ENCODE measurements at regions not wholly inside any gene's neighbourhood (a gene's known extent, or its start where the extent isn't known, plus 50 kb on each side); places are given as distances from the start of the nearest gene placed in this dataset.

DNA sequence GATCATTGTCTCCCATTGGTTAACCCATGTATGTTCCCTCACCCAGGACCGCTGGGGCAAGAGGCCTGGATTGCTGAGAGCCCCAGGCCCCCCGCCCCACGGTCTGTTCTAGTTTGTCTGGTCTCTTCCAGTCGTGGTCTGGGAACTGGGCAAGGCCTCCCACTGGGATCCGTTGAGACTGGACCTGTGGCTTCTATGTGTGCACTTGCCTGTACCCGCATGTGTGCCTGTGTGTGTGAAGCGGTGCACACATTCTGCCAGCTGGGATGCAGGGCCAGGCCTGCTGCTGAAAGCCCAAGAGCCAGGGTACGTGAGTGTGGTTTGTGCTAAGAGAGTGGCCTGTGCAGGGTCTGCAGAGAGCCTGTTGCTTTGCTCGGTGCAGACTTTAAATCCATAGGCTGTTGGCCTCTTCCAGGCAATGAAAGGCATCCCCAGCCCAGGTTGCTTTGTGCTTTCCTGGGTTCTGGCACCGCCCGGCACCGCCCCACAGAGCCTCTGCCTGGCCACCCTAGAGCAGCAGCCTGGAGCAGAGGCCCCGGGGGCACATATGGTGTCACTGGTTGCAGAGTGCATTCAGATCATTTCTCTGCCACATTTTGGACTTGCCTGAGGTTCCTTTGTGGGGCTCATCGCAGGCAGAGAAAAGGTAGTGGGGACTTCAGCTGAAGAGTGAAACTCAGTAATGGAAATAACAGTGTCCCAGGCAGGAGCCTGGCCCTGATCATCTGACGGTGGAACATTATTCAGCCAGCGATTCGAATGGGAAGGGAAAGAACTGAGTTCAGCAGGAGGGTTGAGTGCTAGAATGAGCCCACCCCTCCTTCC, 215.5 kb downstream of the GLRX3 start:
- H4K5ac ChIP-seq (ENCODE audit: insufficient read length, low read depth, low read length): no peak overlapping the region
- Mint-ChIP-seq H3K9me3 (0 out of 5 replicates have a peak, but pooled peaks cover 0 to 1% of the 10 kb centered on the region in 2 experiments), H3K4me3 (no peak overlapping the region), H3K36me3 (ENCODE audit: insufficient read depth in 1 of 3, low read depth in 3 of 3) (no peaks in the 10 kb centered on the region), H3K27ac (no peak overlapping the region), H3K27me3 (ENCODE audit: low read depth) (no peaks in the 10 kb centered on the region), H3K4me1 (peaks cover 0 to 12% of the 10 kb centered on the region in 2 experiments; a peak in 3 of 4 replicates)
- no peak overlapping the region for H2BK120ac ChIP-seq (ENCODE audit: low read depth, low read length, poor library complexity, severe bottlenecking)
- H3K27me3 ChIP-seq (ENCODE audit: insufficient read depth, low read length): no peaks in the 10 kb centered on the region
- no peak overlapping the region for H3K18ac ChIP-seq (ENCODE audit: insufficient read length, low read depth, low read length)
- H3K9ac ChIP-seq (ENCODE audit: extremely low read depth, insufficient read length, low read length): no peak overlapping the region
- H3K14ac ChIP-seq (ENCODE audit: insufficient read depth, low read length): no peak overlapping the region
- no peaks in the 10 kb centered on the region for H3K9me3 ChIP-seq (ENCODE audit: control insufficient read depth, low read depth, low read length)
- H2BK20ac ChIP-seq (ENCODE audit: low read depth, low read length, poor library complexity, severe bottlenecking): no peak overlapping the region
- no peak overlapping the region for H3K4me2 ChIP-seq (ENCODE audit: insufficient read depth, insufficient read length, low read length)
- no peak overlapping the region for H2AK5ac ChIP-seq (ENCODE audit: insufficient read length, low read length)
- H2BK12ac ChIP-seq (ENCODE audit: insufficient read length, low read depth, low read length): no peak overlapping the region
- no peak overlapping the region for H3K56ac ChIP-seq (ENCODE audit: insufficient read length, low read depth, low read length)
- H3T11ph ChIP-seq (ENCODE audit: low read length): no peak overlapping the region
- H4K20me1 ChIP-seq (ENCODE audit: control insufficient read depth, insufficient read depth, insufficient read length): no peaks in the 10 kb centered on the region
- no peak overlapping the region for H3K27ac ChIP-seq (ENCODE audit: insufficient read length, low read depth, low read length)
- no peak overlapping the region for H2BK5ac ChIP-seq (ENCODE audit: insufficient read length, low read length)
- H4K8ac ChIP-seq (replicated peaks; ENCODE audit: insufficient read length, low read depth, low read length): no peak overlapping the region
- no peaks in the 10 kb centered on the region for H3K23me2 ChIP-seq (ENCODE audit: insufficient read length, low read depth, low read length, poor library complexity, severe bottlenecking)
- DNase-seq: no peak
- no peaks in the 10 kb centered on the region for H3K79me1 ChIP-seq (ENCODE audit: insufficient read depth, low read depth, low read length, poor library complexity, severe bottlenecking)
- no peak overlapping the region for H4K91ac ChIP-seq (ENCODE audit: insufficient read length, low read depth, low read length)
- H3K4ac ChIP-seq (ENCODE audit: low read depth, low read length): no peak overlapping the region
- TF ChIP-seq, protein P1, sequence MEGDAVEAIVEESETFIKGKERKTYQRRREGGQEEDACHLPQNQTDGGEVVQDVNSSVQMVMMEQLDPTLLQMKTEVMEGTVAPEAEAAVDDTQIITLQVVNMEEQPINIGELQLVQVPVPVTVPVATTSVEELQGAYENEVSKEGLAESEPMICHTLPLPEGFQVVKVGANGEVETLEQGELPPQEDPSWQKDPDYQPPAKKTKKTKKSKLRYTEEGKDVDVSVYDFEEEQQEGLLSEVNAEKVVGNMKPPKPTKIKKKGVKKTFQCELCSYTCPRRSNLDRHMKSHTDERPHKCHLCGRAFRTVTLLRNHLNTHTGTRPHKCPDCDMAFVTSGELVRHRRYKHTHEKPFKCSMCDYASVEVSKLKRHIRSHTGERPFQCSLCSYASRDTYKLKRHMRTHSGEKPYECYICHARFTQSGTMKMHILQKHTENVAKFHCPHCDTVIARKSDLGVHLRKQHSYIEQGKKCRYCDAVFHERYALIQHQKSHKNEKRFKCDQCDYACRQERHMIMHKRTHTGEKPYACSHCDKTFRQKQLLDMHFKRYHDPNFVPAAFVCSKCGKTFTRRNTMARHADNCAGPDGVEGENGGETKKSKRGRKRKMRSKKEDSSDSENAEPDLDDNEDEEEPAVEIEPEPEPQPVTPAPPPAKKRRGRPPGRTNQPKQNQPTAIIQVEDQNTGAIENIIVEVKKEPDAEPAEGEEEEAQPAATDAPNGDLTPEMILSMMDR (conservative IDR thresholded peaks at IDR 0.05): no peak
- H3K79me2 ChIP-seq (ENCODE audit: insufficient read depth, low read length): no peaks in the 10 kb centered on the region
- no peaks in the 10 kb centered on the region for H3K4me1 ChIP-seq (ENCODE audit: insufficient read depth, low read length)
- WGBS (ENCODE audit: extremely low coverage, insufficient read length, low lambda C conversion rate): no CpG with 5 or more reads among the region's 17 CpGs
- no peak overlapping the region for H2AFZ ChIP-seq (ENCODE audit: low read length)
- no peak overlapping the region for H2BK15ac ChIP-seq (ENCODE audit: low read depth, low read length)
- H3K23ac ChIP-seq (ENCODE audit: insufficient read length, low read depth, low read length): no peak overlapping the region

Data from H9 (cell line).